Left ventricle myocardium superior (tissue), 1 donor: ENCODE measurements at regions not wholly inside any gene's neighbourhood (a gene's known extent, or its start where the extent isn't known, plus 50 kb on each side); places are given as distances from the start of the nearest gene placed in this dataset.
A peak's percentile ranks its signal among the peaks of the same experiment; 100 is the strongest.
"Not testable (repeated sequence)": the region's sequence is repeated elsewhere in the genome, so short reads cannot be mapped to it uniquely, and the experiment has no call there.

Experiments used
- ATAC-seq: fragments of 200-7000 bp; cut with Tn5 transposase; one replicate; pipeline ENCODE4 v1.9.1; 2020; ENCODE audit warnings: mild to moderate bottlenecking, moderate library complexity
- DNase-seq: peaks from one replicate; pipeline ENCODE4 v3.0.0-alpha.2; 2020
- intact Hi-C: fragments of 100-400 bp; cut with micrococcal nuclease; formaldehyde crosslinking; loops from one replicate; pipeline ENCODE4 v1.11.0; 2022
- donor health status: DM: no; HTN: yes; CAD: no; lungs with severe emphysema.

GRCh38 chr1:25018110-25018735, 88.1 kb upstream of the RUNX3 start:
- DNase-seq (no peak), ATAC-seq (no peak)
- intact Hi-C loops, result no loop called here

GRCh38 chr1:25017436-25018109, 87.5 kb upstream of the RUNX3 start:
- DNase-seq (no peak), ATAC-seq (no peak)
- intact Hi-C loops, result no loop called here

GRCh38 chr1:25012966-25013962, 83.2 kb upstream of the RUNX3 start:
- intact Hi-C loops, result no loop called here
- ATAC-seq (no peak), DNase-seq (no peak)

- ATAC-seq (no peak), DNase-seq (no peak)
- intact Hi-C loops, result no loop called here
These were observed 82.0 kb upstream of the RUNX3 start for GRCh38 chr1:25011943-25012638.

GRCh38 chr1:25011275-25011674, 81.2 kb upstream of the RUNX3 start:
- DNase-seq (no peak), ATAC-seq (no peak)
- intact Hi-C loops, result no loop called here

- no peak for DNase-seq
- intact Hi-C loops, result no loop called here
- ATAC-seq, result no peak
These were observed 79.7 kb upstream of the RUNX3 start for GRCh38 chr1:25009671-25010262.

GRCh38 chr1:25008192-25008485, 78.1 kb upstream of the RUNX3 start:
- ATAC-seq (no peak), DNase-seq (no peak)
- intact Hi-C loops, result no loop called here

- ATAC-seq, intact Hi-C loops, DNase-seq: not testable (repeated sequence)
These were observed 77.5 kb upstream of the RUNX3 start for GRCh38 chr1:25007390-25008191.

- DNase-seq (no peak), ATAC-seq (no peak)
- intact Hi-C loops, result no loop called here
These were observed 76.7 kb upstream of the RUNX3 start for GRCh38 chr1:25006770-25007169.

- ATAC-seq (no peak), DNase-seq (no peak)
- intact Hi-C loops, result no loop called here
These were observed 74.3 kb upstream of the RUNX3 start for GRCh38 chr1:25004355-25004754.

- intact Hi-C loops, result no loop called here
- no peak for ATAC-seq
- DNase-seq, result no peak
These were observed 73.5 kb upstream of the RUNX3 start for GRCh38 chr1:25003457-25004190.

- intact Hi-C loops, result no loop called here
- DNase-seq, result no peak
- ATAC-seq, result no peak
These were observed 72.9 kb upstream of the RUNX3 start for GRCh38 chr1:25003000-25003399.

- intact Hi-C loops, result no loop called here
- DNase-seq, result no peak
- no peak for ATAC-seq
These were observed 71.2 kb upstream of the RUNX3 start for GRCh38 chr1:25001125-25001915.

GRCh38 chr1:24999906-25000305, 69.8 kb upstream of the RUNX3 start:
- ATAC-seq (no peak), DNase-seq (peak; percentile 5)
- intact Hi-C loops, result no loop called here

GRCh38 chr1:24999426-24999825, 69.3 kb upstream of the RUNX3 start:
- DNase-seq, result peak; percentile 6
- ATAC-seq, result no peak
- intact Hi-C loops, result no loop called here

- intact Hi-C loops, result no loop called here
- ATAC-seq (no peak), DNase-seq (peak; percentile 16)
These were observed 68.6 kb upstream of the RUNX3 start for GRCh38 chr1:24998563-24999245.
